ENCODE measurements at regions not wholly inside any gene's neighbourhood (a gene's known extent, or its start where the extent isn't known, plus 50 kb on each side); places are given as distances from the start of the nearest gene placed in this dataset.

GRCh38 chrX:9390121-9390520 is 74.7 kb upstream of the TBL1X start:
- TF ChIP-seq OSR1 (CRISPR knock-in tag; IDR thresholded peaks at IDR 0.05) (no peak), RARB (CRISPR knock-in tag; IDR thresholded peaks at IDR 0.05) (no peak), CSRNP3 (CRISPR knock-in tag; IDR thresholded peaks at IDR 0.05) (no peak), CSDC2 (CRISPR knock-in tag; IDR thresholded peaks at IDR 0.05) (no peak), TSHZ2 (CRISPR knock-in tag; IDR thresholded peaks at IDR 0.05) (no peak), PPARA (CRISPR knock-in tag; IDR thresholded peaks at IDR 0.05; ENCODE audit: borderline replicate concordance) (no peak), TOX (CRISPR knock-in tag; IDR thresholded peaks at IDR 0.05; ENCODE audit: borderline replicate concordance) (no peak), ARNTL (CRISPR knock-in tag; IDR thresholded peaks at IDR 0.05; ENCODE audit: borderline replicate concordance, low read depth) (no peak), ZNF70 (CRISPR knock-in tag; IDR thresholded peaks at IDR 0.05) (no peak)
- no peak for ATAC-seq

- no peak for ATAC-seq
- TF ChIP-seq OSR1 (CRISPR knock-in tag; IDR thresholded peaks at IDR 0.05) (no peak), TSHZ2 (CRISPR knock-in tag; IDR thresholded peaks at IDR 0.05) (no peak), SNAI2 (CRISPR knock-in tag; IDR thresholded peaks at IDR 0.05) (no peak), ZC3H10 (CRISPR knock-in tag; IDR thresholded peaks at IDR 0.05) (no peak)
These were observed 74.0 kb upstream of the TBL1X start for GRCh38 chrX:9390693-9391368.

- no peak for ATAC-seq
- TF ChIP-seq CREB5 (CRISPR knock-in tag; IDR thresholded peaks at IDR 0.05; ENCODE audit: low read depth) (no peak), ZFP30 (CRISPR knock-in tag; IDR thresholded peaks at IDR 0.05) (no peak), TSHZ2 (CRISPR knock-in tag; IDR thresholded peaks at IDR 0.05) (no peak), TOX (CRISPR knock-in tag; IDR thresholded peaks at IDR 0.05; ENCODE audit: borderline replicate concordance) (no peak), BACH2 (CRISPR knock-in tag; IDR thresholded peaks at IDR 0.05; ENCODE audit: borderline replicate concordance) (no peak), TCF4 (CRISPR knock-in tag; IDR thresholded peaks at IDR 0.05; ENCODE audit: borderline replicate concordance) (no peak), ZNF8 (CRISPR knock-in tag; IDR thresholded peaks at IDR 0.05) (no peak), ARNTL (CRISPR knock-in tag; IDR thresholded peaks at IDR 0.05; ENCODE audit: borderline replicate concordance, low read depth) (no peak), ESRRG (CRISPR knock-in tag; IDR thresholded peaks at IDR 0.05) (no peak), ISL1 (CRISPR knock-in tag; IDR thresholded peaks at IDR 0.05) (no peak), ZNF70 (CRISPR knock-in tag; IDR thresholded peaks at IDR 0.05) (no peak), SNAI2 (CRISPR knock-in tag; IDR thresholded peaks at IDR 0.05) (no peak), GLIS3 (CRISPR knock-in tag; IDR thresholded peaks at IDR 0.05) (no peak), ZC3H10 (CRISPR knock-in tag; IDR thresholded peaks at IDR 0.05) (no peak), RARB (CRISPR knock-in tag; IDR thresholded peaks at IDR 0.05) (no peak), ZNF565 (CRISPR knock-in tag; conservative IDR thresholded peaks at IDR 0.05; ENCODE audit: low read depth) (no peak), PPARA (CRISPR knock-in tag; IDR thresholded peaks at IDR 0.05; ENCODE audit: borderline replicate concordance) (no peak), CSRNP3 (CRISPR knock-in tag; IDR thresholded peaks at IDR 0.05) (no peak)
These were observed 72.4 kb upstream of the TBL1X start for GRCh38 chrX:9392445-9392844.
